K562 (cell line): ENCODE measurements at regions not wholly inside any gene's neighbourhood (a gene's known extent, or its start where the extent isn't known, plus 50 kb on each side); places are given as distances from the start of the nearest gene placed in this dataset.

ENCODE experiments used
- ATAC-seq: fragments of 200-7000 bp; cut with Tn5 transposase; 3 replicates; pipeline ENCODE4 v1.9.1; 2020; ENCODE audit warnings: moderate library complexity
- BruUV-seq: library from RNA; stranded (reverse); fragments of 400-500 nt; replicated peaks from 2 replicates; lab custom pipeline; 2021; lab: Mats Ljungman, UMichigan
- CTCF ChIA-PET: fragments of 300-600 bp; formaldehyde crosslinking; extraction: SDS; loops from one replicate; lab custom pipeline; 2021; ENCODE audit warnings: low intra/inter-chr PET ratio; lab: Yijun Ruan, JAX
- POLR2A ChIA-PET: fragments of 300-600, 350-650 bp; sonication (Branson Sonifier 250); formaldehyde crosslinking; extraction: SDS; loops from one replicate; lab custom pipeline; 2021; ENCODE audit warnings: antibody characterized with exemption, inconsistent platforms; lab: Yijun Ruan, JAX
- DNase-seq, 4 experiments: peaks; one replicate each; pipeline versions ENCODE4 v3.0.0 to v3.0.0-alpha.2; 2011 to 2018; ENCODE audit warnings: low spot score in 3 of 4, mixed read lengths in 3 of 4; ENCODE audit errors: extremely low read depth in 1 of 4
- FAIRE-seq: peaks from 2 replicates; lab custom pipeline; 2011; peaks lifted over from hg19 to GRCh38; lab: Jason Lieb, UNC
- H2AFZ ChIP-seq: 2 replicates; pipeline ENCODE4 v1.6.0; 2011; ENCODE audit warnings: low read depth, low read length, control low read depth, inconsistent platforms
- H3K27ac ChIP-seq: fragments of 200-600 bp; 3 replicates; pipeline ENCODE4 v1.8.0; 2011; ENCODE audit warnings: low read depth, mild to moderate bottlenecking, control low read depth, inconsistent platforms, low read length, moderate library complexity, mixed read lengths; ENCODE audit errors: extremely low read depth
- H3K27me3 ChIP-seq, 2 experiments: fragments of 300-600 bp in 1 of 2; 2 replicates in 1 of 2; 3 replicates in 1 of 2; pipeline versions ENCODE4 v1.6.0 to v1.8.0; 2011; ENCODE audit warnings: inconsistent platforms in 2 of 2, low read length in 2 of 2, mild to moderate bottlenecking in 1 of 2, mixed read lengths in 1 of 2, moderate library complexity in 1 of 2; ENCODE audit not compliant: control insufficient read depth in 2 of 2, insufficient read depth in 2 of 2
- H3K36me3 ChIP-seq: fragments of 300-600 bp; 3 replicates; pipeline ENCODE4 v1.8.0; 2011; ENCODE audit warnings: mild to moderate bottlenecking, low read length, inconsistent platforms; ENCODE audit not compliant: control insufficient read depth, insufficient read depth
- H3K4me1 ChIP-seq, 2 experiments: fragments of 200-600 bp in 1 of 2; replicated peaks in 1 of 2; 2 replicates in 1 of 2; 3 replicates in 1 of 2; pipeline versions ENCODE4 v1.5.1 to v1.8.0; 2011; ENCODE audit warnings: inconsistent platforms in 2 of 2, low read length in 2 of 2, mild to moderate bottlenecking in 1 of 2, mixed read lengths in 1 of 2, moderate library complexity in 1 of 2; ENCODE audit not compliant: control insufficient read depth in 2 of 2, insufficient read depth in 2 of 2
- H3K4me2 ChIP-seq: 2 replicates; pipeline ENCODE4 v1.6.1; 2011; ENCODE audit warnings: low read length, control low read depth, inconsistent platforms, mixed read lengths; ENCODE audit not compliant: insufficient read depth
- H3K4me3 ChIP-seq: fragments of 200-600 bp; sonication (generic), shearing (Covaris generic); 2 replicates; pipeline ENCODE4 v1.5.1; 2016; ENCODE audit warnings: control low read depth, inconsistent platforms
- H3K79me2 ChIP-seq: fragments of 200-600 bp; 3 replicates; pipeline ENCODE4 v1.8.0; 2011; ENCODE audit warnings: low read length, inconsistent platforms; ENCODE audit not compliant: control insufficient read depth, insufficient read depth
- H3K9ac ChIP-seq, 2 experiments: 2 replicates each; pipeline versions ENCODE4 v1.6.0 to v1.6.1; 2011; ENCODE audit warnings: low read depth in 2 of 2, low read length in 2 of 2, control low read depth in 1 of 2, inconsistent platforms in 1 of 2, mild to moderate bottlenecking in 1 of 2, mixed read lengths in 1 of 2; ENCODE audit not compliant: insufficient read depth in 1 of 2
- H3K9me1 ChIP-seq: one replicate; pipeline ENCODE4 v1.6.0; 2011; ENCODE audit warnings: inconsistent platforms, mild to moderate bottlenecking, low read length, moderate library complexity; ENCODE audit not compliant: control insufficient read depth, insufficient read depth
- H3K9me3 ChIP-seq: replicated peaks from 2 replicates; pipeline ENCODE4 v1.5.1; 2011; ENCODE audit warnings: low read depth, low read length, inconsistent platforms; ENCODE audit not compliant: control insufficient read depth, insufficient read depth
- H4K20me1 ChIP-seq: replicated peaks from 2 replicates; pipeline ENCODE4 v1.6.1; 2011; ENCODE audit warnings: low read length, inconsistent platforms, mixed read lengths; ENCODE audit not compliant: control insufficient read depth, insufficient read depth
- EP400 ChIP-seq: fragments of 450-650 bp; IDR thresholded peaks from 2 replicates; pipeline ENCODE4 v1.6.1; 2017; ENCODE audit warnings: antibody characterized with exemption, mild to moderate bottlenecking, moderate library complexity
- EZH2 ChIP-seq: IDR thresholded peaks from 2 replicates; pipeline ENCODE4 v1.6.1; 2012; ENCODE audit warnings: low read depth, mild to moderate bottlenecking, inconsistent platforms, low read length, borderline replicate concordance
- HMG20B ChIP-seq: fragments of 250-450 bp; sonication (Bioruptor Pico); IDR thresholded peaks from 2 replicates; pipeline ENCODE4 v1.5.0; 2021; ENCODE audit warnings: mild to moderate bottlenecking
- RFX5 ChIP-seq: IDR thresholded peaks from 2 replicates; pipeline ENCODE4 v1.6.1; 2011; ENCODE audit warnings: low read depth, mild to moderate bottlenecking, improper control_type of control experiment, low read length
- THAP12 ChIP-seq: fragments of 250-450 bp; sonication (Bioruptor Pico); IDR thresholded peaks from 2 replicates; pipeline ENCODE4 v1.9.0; 2021; ENCODE audit warnings: mild to moderate bottlenecking, inconsistent platforms
- ZC3H8 ChIP-seq: fragments of 450-650 bp; IDR thresholded peaks from 2 replicates; pipeline ENCODE4 v1.6.1; 2017
- WGBS: fragments of 100-300 bp; shearing (Covaris generic); methylation state at CpG from one replicate; pipeline ENCODE4 v1.1.6; 2016; ENCODE audit warnings: low coverage, mixed read lengths; ENCODE audit not compliant: insufficient coverage; ENCODE audit errors: missing lambda C conversion rate; 5-methylcytosine and 5-hydroxymethylcytosine counted together
- in situ Hi-C: fragments of 300-500 bp; cut with MboI; formaldehyde crosslinking; loops from 4 replicates; pipeline ENCODE4 v1.15.0; 2018; ENCODE audit warnings: inconsistent platforms, mixed read lengths
- intact Hi-C: fragments of 100-400 bp; cut with micrococcal nuclease; formaldehyde crosslinking; loops from 2 replicates; pipeline ENCODE4 v1.14.2; 2022
- TF ChIP-seq, protein P1 (sequence below): fragments of 250-450 bp; sonication (Bioruptor Pico); IDR thresholded peaks from 2 replicates; pipeline ENCODE4 v1.5.0; 2021

DNA sequence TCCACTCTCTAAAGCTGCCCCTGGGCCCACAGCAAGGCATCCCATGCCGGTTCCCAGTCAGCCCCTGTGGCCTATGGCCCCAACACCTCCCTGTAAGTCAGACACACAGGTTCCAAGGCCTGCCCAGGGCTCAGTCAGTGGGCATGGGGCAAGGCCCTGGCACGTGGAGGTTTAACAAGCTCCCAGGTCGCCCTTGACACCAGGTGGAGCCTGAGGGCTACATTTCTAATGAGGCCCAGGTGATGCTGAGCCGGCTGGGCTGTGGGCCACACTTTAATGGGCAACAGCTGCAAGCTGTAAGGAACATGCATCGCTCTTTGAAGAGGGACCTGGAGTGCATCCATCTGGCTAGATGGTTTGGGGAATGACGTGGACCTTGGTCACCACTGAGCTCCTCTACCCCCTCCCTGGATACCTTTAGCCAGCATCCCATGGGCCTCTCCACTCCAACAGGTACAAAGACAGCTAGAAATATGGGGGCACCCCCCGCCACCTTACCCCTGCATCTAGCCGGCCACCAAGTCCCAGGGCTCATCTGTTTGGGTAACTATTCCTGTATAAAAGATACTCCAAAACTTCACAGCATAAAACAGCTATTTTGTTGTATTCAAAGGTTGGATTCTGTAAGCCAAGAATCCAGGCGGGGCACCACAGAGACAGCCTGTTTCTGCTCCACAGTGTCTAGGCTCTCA lies 122.5 kb downstream of the OAT start (continued):
- TF ChIP-seq THAP12 (CRISPR knock-in tag) = no peak

- Histone ChIP-seq H3K79me2 (no peaks in the 10 kb centered on the region), H3K36me3 (no peaks in the 10 kb centered on the region), H3K4me1 (peaks cover 0 to under 1% of the 10 kb centered on the region in 2 experiments; a peak in 1 of 5 replicates), H3K4me3 (no peak overlapping the region), H2AFZ (no peak overlapping the region), H3K9me1 (peaks cover 2% of the 10 kb centered on the region), H3K9me3 (no peaks in the 10 kb centered on the region), H3K4me2 (no peak overlapping the region), H3K9ac (no peak overlapping the region), H4K20me1 (no peaks in the 10 kb centered on the region), H3K27ac (no peak overlapping the region), H3K27me3 (peaks cover 0 to 15% of the 10 kb centered on the region in 2 experiments; a peak in 1 of 5 replicates)
- no peak for FAIRE-seq
- intact Hi-C loops (no loop called here), in situ Hi-C loops (no loop called here)
- TF ChIP-seq ZC3H8 = no peak
- no peak for TF ChIP-seq HMG20B (CRISPR knock-in tag)
- TF ChIP-seq EZH2 = no peak
- no peak for TF ChIP-seq EP400
- TF ChIP-seq, protein P1, sequence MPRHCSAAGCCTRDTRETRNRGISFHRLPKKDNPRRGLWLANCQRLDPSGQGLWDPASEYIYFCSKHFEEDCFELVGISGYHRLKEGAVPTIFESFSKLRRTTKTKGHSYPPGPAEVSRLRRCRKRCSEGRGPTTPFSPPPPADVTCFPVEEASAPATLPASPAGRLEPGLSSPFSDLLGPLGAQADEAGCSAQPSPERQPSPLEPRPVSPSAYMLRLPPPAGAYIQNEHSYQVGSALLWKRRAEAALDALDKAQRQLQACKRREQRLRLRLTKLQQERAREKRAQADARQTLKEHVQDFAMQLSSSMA (CRISPR knock-in tag) = no peak
- no peak for TF ChIP-seq RFX5
- ChIA-PET POLR2A (interaction anchor here (0.7 to 1.0 kb wide), 2 partner anchors 11 to 32 kb away, joined by 3 read pairs; no protein-coding TSS in a partner anchor), CTCF (no interaction called here)
- no peak for DNase-seq
- 6% methylated on average over 17 of the region's 22 CpGs for WGBS
- BruUV-seq = no TSS peak
- no peak for ATAC-seq
These were observed 123.6 kb downstream of the OAT start for GRCh38 chr10:124294811-124295770.
